ENCODE measurements at regions not wholly inside any gene's neighbourhood (a gene's known extent, or its start where the extent isn't known, plus 50 kb on each side); places are given as distances from the start of the nearest gene placed in this dataset.

GRCh38 chr7:20026762-20027161 lies 190.4 kb downstream of the MACC1 start:
- Histone ChIP-seq H3K27me3 (replicated peaks in 1 of 4; ENCODE audit: control extremely low read depth in 1 of 4, control insufficient read depth in 3 of 4, insufficient read depth in 4 of 4, low read length in 3 of 4) (no peaks in the 10 kb centered on the region), H3K4me2 (replicated peaks; ENCODE audit: low read depth, low read length, poor library complexity, severe bottlenecking) (no peak overlapping the region), H3K9ac (ENCODE audit: low read length) (no peak overlapping the region), H3K36me3 (replicated peaks in 1 of 2; ENCODE audit: control extremely low read depth in 1 of 2, control insufficient read depth in 1 of 2, extremely low read depth in 1 of 2, insufficient read depth in 2 of 2, low read length in 1 of 2) (no peaks in the 10 kb centered on the region), H3K79me2 (ENCODE audit: control insufficient read depth, insufficient read depth, low read length) (no peaks in the 10 kb centered on the region), H3K27ac (ENCODE audit: low read length in 2 of 2) (no peak overlapping the region), H3K9me3 (ENCODE audit: control extremely low read depth in 1 of 3, control insufficient read depth in 2 of 3, insufficient read depth in 1 of 3, low read length in 2 of 3) (no peaks in the 10 kb centered on the region), H2AFZ (ENCODE audit: insufficient read depth, low read depth, low read length, poor library complexity, severe bottlenecking) (no peak overlapping the region), H3K4me1 (ENCODE audit: control insufficient read depth in 2 of 2, insufficient read depth in 2 of 2, low read length in 2 of 2) (peaks cover 21 to 25% of the 10 kb centered on the region in 2 donors), H3K4me3 (ENCODE audit: control extremely low read depth in 1 of 5, extremely low read depth in 1 of 5, insufficient read depth in 1 of 5, low read depth in 2 of 5, low read length in 4 of 5) (no peak overlapping the region), H4K20me1 (ENCODE audit: control insufficient read depth, insufficient read depth, low read length, poor library complexity, severe bottlenecking) (no peaks in the 10 kb centered on the region)
- ChIA-PET CTCF (no interaction called here), POLR2A (no interaction called here)
- TF ChIP-seq, protein P1, sequence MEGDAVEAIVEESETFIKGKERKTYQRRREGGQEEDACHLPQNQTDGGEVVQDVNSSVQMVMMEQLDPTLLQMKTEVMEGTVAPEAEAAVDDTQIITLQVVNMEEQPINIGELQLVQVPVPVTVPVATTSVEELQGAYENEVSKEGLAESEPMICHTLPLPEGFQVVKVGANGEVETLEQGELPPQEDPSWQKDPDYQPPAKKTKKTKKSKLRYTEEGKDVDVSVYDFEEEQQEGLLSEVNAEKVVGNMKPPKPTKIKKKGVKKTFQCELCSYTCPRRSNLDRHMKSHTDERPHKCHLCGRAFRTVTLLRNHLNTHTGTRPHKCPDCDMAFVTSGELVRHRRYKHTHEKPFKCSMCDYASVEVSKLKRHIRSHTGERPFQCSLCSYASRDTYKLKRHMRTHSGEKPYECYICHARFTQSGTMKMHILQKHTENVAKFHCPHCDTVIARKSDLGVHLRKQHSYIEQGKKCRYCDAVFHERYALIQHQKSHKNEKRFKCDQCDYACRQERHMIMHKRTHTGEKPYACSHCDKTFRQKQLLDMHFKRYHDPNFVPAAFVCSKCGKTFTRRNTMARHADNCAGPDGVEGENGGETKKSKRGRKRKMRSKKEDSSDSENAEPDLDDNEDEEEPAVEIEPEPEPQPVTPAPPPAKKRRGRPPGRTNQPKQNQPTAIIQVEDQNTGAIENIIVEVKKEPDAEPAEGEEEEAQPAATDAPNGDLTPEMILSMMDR (IDR thresholded peaks at IDR 0.05) = no peak
- no peak for TF ChIP-seq EZH2 (IDR thresholded peaks at IDR 0.05; ENCODE audit: borderline replicate concordance, insufficient read depth, low read depth, low read length, poor library complexity, severe bottlenecking)
- Mint-ChIP-seq H3K27ac (no peak overlapping the region), H3K4me1 (peaks cover 28% of the 10 kb centered on the region), H3K9me3 (ENCODE audit: insufficient read depth) (no peaks in the 10 kb centered on the region), H3K4me3 (no peak overlapping the region), H3K27me3 (no peaks in the 10 kb centered on the region)
- intact Hi-C loops (cut with micrococcal nuclease) = no loop called here
- no CpG with 5 or more reads among the region's 4 CpGs for WGBS (ENCODE audit: insufficient coverage)
- ATAC-seq (ENCODE audit: low read depth) (no peak), DNase-seq (no peak)

DNA sequence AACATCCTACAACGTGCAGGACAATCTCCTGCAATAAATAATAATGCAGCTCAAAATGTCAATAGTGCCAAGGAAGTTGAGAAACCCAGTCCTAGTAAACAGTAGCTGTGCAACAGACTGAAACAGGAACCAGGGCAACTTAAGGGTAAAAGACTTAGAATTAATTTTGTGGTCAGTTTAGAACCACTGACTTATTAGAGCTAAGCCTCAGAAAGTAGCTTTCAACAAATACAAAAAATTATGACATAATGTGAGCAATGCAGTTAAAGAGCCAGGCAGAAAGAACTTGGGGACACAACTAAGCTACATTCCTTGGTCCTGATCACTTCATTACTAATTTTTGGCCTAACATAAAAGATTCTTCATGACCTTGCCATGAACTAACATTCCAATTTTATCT lies 195.4 kb downstream of the MACC1 start:
- no CpG with 5 or more reads among the region's 1 CpG for WGBS (ENCODE audit: insufficient coverage)
- Histone ChIP-seq H3K9me3 (ENCODE audit: control extremely low read depth in 1 of 3, control insufficient read depth in 2 of 3, insufficient read depth in 1 of 3, low read length in 2 of 3) (no peaks in the 10 kb centered on the region), H4K20me1 (ENCODE audit: control insufficient read depth, insufficient read depth, low read length, poor library complexity, severe bottlenecking) (no peaks in the 10 kb centered on the region), H2AFZ (ENCODE audit: insufficient read depth, low read depth, low read length, poor library complexity, severe bottlenecking) (no peak overlapping the region), H3K4me3 (ENCODE audit: control extremely low read depth in 1 of 5, extremely low read depth in 1 of 5, insufficient read depth in 1 of 5, low read depth in 2 of 5, low read length in 4 of 5) (no peak overlapping the region), H3K27me3 (replicated peaks in 1 of 4; ENCODE audit: control extremely low read depth in 1 of 4, control insufficient read depth in 3 of 4, insufficient read depth in 4 of 4, low read length in 3 of 4) (no peaks in the 10 kb centered on the region), H3K4me2 (replicated peaks; ENCODE audit: low read depth, low read length, poor library complexity, severe bottlenecking) (peak overlapping the region; percentile 24), H3K27ac (ENCODE audit: low read length in 2 of 2) (no peak overlapping the region), H3K4me1 (ENCODE audit: control insufficient read depth in 2 of 2, insufficient read depth in 2 of 2, low read length in 2 of 2) (peaks cover 23 to 25% of the 10 kb centered on the region in 2 donors), H3K79me2 (ENCODE audit: control insufficient read depth, insufficient read depth, low read length) (no peaks in the 10 kb centered on the region), H3K36me3 (replicated peaks in 1 of 2; ENCODE audit: control extremely low read depth in 1 of 2, control insufficient read depth in 1 of 2, extremely low read depth in 1 of 2, insufficient read depth in 2 of 2, low read length in 1 of 2) (no peaks in the 10 kb centered on the region), H3K9ac (ENCODE audit: low read length) (peak overlapping the region; percentile 3)
- peak; percentile 66 for ATAC-seq (ENCODE audit: low read depth)
- Mint-ChIP-seq H3K4me1 (peaks cover 33% of the 10 kb centered on the region), H3K4me3 (no peak overlapping the region), H3K27me3 (no peaks in the 10 kb centered on the region), H3K27ac (no peak overlapping the region), H3K9me3 (ENCODE audit: insufficient read depth) (no peaks in the 10 kb centered on the region)
- DNase-seq = peak; percentile 38
- ChIA-PET CTCF (interaction anchor here (1.3 kb wide), 1 partner anchor 14 kb away, joined by 3 read pairs; no protein-coding TSS in a partner anchor), POLR2A (no interaction called here)
- TF ChIP-seq, protein P1 (IDR thresholded peaks at IDR 0.05) = no peak
- TF ChIP-seq EZH2 (IDR thresholded peaks at IDR 0.05; ENCODE audit: borderline replicate concordance, insufficient read depth, low read depth, low read length, poor library complexity, severe bottlenecking) = no peak
- intact Hi-C loops (cut with micrococcal nuclease) = no loop called here
